HG02588 (cell line): ENCODE measurements at regions not wholly inside any gene's neighbourhood (a gene's known extent, or its start where the extent isn't known, plus 50 kb on each side); places are given as distances from the start of the nearest gene placed in this dataset.

ENCODE experiments used
- ATAC-seq: cut with Tn5 transposase; IDR thresholded peaks from one replicate; pipeline ENCODE4 v1.9.1; 2021; ENCODE audit warnings: mild to moderate bottlenecking, moderate library complexity; ENCODE audit not compliant: unreplicated experiment

GRCh38 chr7:115478426-115478825 is 552.1 kb downstream of the TFEC start:
- ATAC-seq = no peak

GRCh38 chr7:115477193-115477651 is 553.3 kb downstream of the TFEC start:
- no peak for ATAC-seq

- no peak for ATAC-seq
Observed at GRCh38 chr7:115476671-115477181, 553.8 kb downstream of the TFEC start.

GRCh38 chr7:115475761-115476385 is 554.0 kb downstream of the MDFIC start:
- ATAC-seq = no peak

GRCh38 chr7:115475206-115475605 is 553.3 kb downstream of the MDFIC start:
- no peak for ATAC-seq

- no peak for ATAC-seq
Observed at GRCh38 chr7:115474137-115474536, 552.2 kb downstream of the MDFIC start.

GRCh38 chr7:115471891-115472290 is 550.0 kb downstream of the MDFIC start:
- ATAC-seq = no peak

- ATAC-seq = no peak
Observed at GRCh38 chr7:115462301-115463015, 540.6 kb downstream of the MDFIC start.

GRCh38 chr7:115449689-115450088 is 527.8 kb downstream of the MDFIC start:
- ATAC-seq = no peak

GRCh38 chr7:115447495-115447894 is 525.6 kb downstream of the MDFIC start:
- ATAC-seq = no peak

- no peak for ATAC-seq
Observed at GRCh38 chr7:115441033-115441432, 519.1 kb downstream of the MDFIC start.

- ATAC-seq = peak; percentile 92
Observed at GRCh38 chr7:115435178-115435577, 513.3 kb downstream of the MDFIC start.

GRCh38 chr7:115429918-115430317 is 508.0 kb downstream of the MDFIC start:
- no peak for ATAC-seq

GRCh38 chr7:115417662-115418061 is 495.8 kb downstream of the MDFIC start:
- no peak for ATAC-seq

GRCh38 chr7:115410972-115411686 is 489.2 kb downstream of the MDFIC start:
- peak; percentile 96 for ATAC-seq

GRCh38 chr7:115410434-115410820 is 488.5 kb downstream of the MDFIC start:
- no peak for ATAC-seq

- no peak for ATAC-seq
Observed at GRCh38 chr7:115409682-115410433, 488.0 kb downstream of the MDFIC start.

GRCh38 chr7:115406219-115406618 is 484.3 kb downstream of the MDFIC start:
- no peak for ATAC-seq

- ATAC-seq = no peak
Observed at GRCh38 chr7:115387137-115387536, 465.2 kb downstream of the MDFIC start.

- no peak for ATAC-seq
Observed at GRCh38 chr7:115379321-115379720, 457.4 kb downstream of the MDFIC start.

GRCh38 chr7:115368998-115369397 is 447.1 kb downstream of the MDFIC start:
- no peak for ATAC-seq
